ENCODE measurements at regions not wholly inside any gene's neighbourhood (a gene's known extent, or its start where the extent isn't known, plus 50 kb on each side); places are given as distances from the start of the nearest gene placed in this dataset.

- intact Hi-C loops (cut with DNase I; ENCODE audit: low total_unique reads), result no loop called here
- 71 to 81% (median 76%) methylated on average over 3 of the region's 3 CpGs for WGBS, 5 donors
- H3K4me3 ChIP-seq, result no peak overlapping the region
- no peaks in the 10 kb centered on the region for H3K4me1 ChIP-seq
- TF ChIP-seq POLR2A (IDR thresholded peaks at IDR 0.05) (no peak), CTCF (IDR thresholded peaks at IDR 0.05 in 8 of 11, conservative IDR thresholded peaks at IDR 0.05 in 3 of 11) (no peak), POLR2AphosphoS5 (IDR thresholded peaks at IDR 0.05) (no peak)
- no peaks in the 10 kb centered on the region for H3K27me3 ChIP-seq (replicated peaks in 1 of 7)
- peaks cover 0 to 42% (median 23%) of the 10 kb centered on the region in 8 donors for H3K9me3 ChIP-seq
- no peak overlapping the region for H3K27ac ChIP-seq
- H3K36me3 ChIP-seq, result no peaks in the 10 kb centered on the region
- DNase-seq, result no peak
These were observed 1640.2 kb upstream of the PRMT6 start for GRCh38 chr1:105416261-105416660.

GRCh38 chr1:105419030-105419429 is 1637.4 kb upstream of the PRMT6 start:
- no peak overlapping the region for H3K27ac ChIP-seq
- H3K4me1 ChIP-seq, result no peaks in the 10 kb centered on the region
- DNase-seq, result no peak
- 42 to 82% (median 70%) methylated on average over 1 of the region's 1 CpG for WGBS, 5 donors
- H3K27me3 ChIP-seq (replicated peaks in 1 of 7), result no peaks in the 10 kb centered on the region
- no peaks in the 10 kb centered on the region for H3K36me3 ChIP-seq
- H3K9me3 ChIP-seq, result peaks cover 0 to 30% (median 16%) of the 10 kb centered on the region in 8 donors
- intact Hi-C loops (cut with DNase I; ENCODE audit: low total_unique reads), result no loop called here
- TF ChIP-seq POLR2AphosphoS5 (IDR thresholded peaks at IDR 0.05), result no peak
- no peak for TF ChIP-seq POLR2A (IDR thresholded peaks at IDR 0.05)
- TF ChIP-seq CTCF (IDR thresholded peaks at IDR 0.05 in 8 of 11, conservative IDR thresholded peaks at IDR 0.05 in 3 of 11), result no peak
- no peak overlapping the region for H3K4me3 ChIP-seq

GRCh38 chr1:105427543-105427942 is 1628.9 kb upstream of the PRMT6 start:
- DNase-seq, result no peak
- whole genome bisulfite sequencing, 5 donors, result 37 to 45% (median 43%) methylated on average over 2 of the region's 2 CpGs
- intact Hi-C loops (cut with DNase I; ENCODE audit: low total_unique reads), result no loop called here

More at GRCh38 chr1:105427543-105427942, 1628.9 kb upstream of the PRMT6 start:
- Histone ChIP-seq H3K27ac (no peak overlapping the region), H3K27me3 (replicated peaks in 1 of 7) (no peaks in the 10 kb centered on the region), H3K9me3 (peaks cover 0 to 3% (median 0%) of the 10 kb centered on the region in 8 donors), H3K36me3 (no peaks in the 10 kb centered on the region), H3K4me3 (no peak overlapping the region), H3K4me1 (no peaks in the 10 kb centered on the region)
- TF ChIP-seq CTCF (IDR thresholded peaks at IDR 0.05 in 8 of 11, conservative IDR thresholded peaks at IDR 0.05 in 3 of 11), result no peak
- TF ChIP-seq POLR2A (IDR thresholded peaks at IDR 0.05), result no peak
- TF ChIP-seq POLR2AphosphoS5 (IDR thresholded peaks at IDR 0.05), result no peak
